Activated effector memory CD4-positive, alpha-beta T cell treated with Interleukin-2 at 50 U/mL for 16 hours (primary cell): ENCODE measurements at regions not wholly inside any gene's neighbourhood (a gene's known extent, or its start where the extent isn't known, plus 50 kb on each side); places are given as distances from the start of the nearest gene placed in this dataset.

ENCODE experiments used
- DNase-seq: peaks from one replicate; pipeline ENCODE4 v3.0.0-alpha.2; 2020

DNA sequence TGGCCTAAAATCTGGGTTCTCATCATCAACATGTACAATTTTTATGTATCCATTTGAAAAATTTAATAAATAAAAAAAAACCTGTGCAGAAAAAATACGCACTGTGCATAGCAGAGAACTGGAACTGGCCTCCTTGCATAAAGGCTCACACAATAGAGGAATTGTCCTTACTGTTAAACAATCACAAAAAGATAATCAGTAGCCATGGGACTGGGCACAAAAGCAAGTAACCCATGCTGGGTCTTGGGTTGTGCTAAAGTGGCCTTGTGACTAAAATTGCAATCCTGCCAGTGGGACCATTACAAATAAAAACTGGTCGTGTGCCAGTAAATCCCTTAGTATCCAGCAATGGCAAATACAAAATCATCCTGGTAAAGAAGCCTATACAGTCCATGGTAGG, 1646.6 kb downstream of the MAT2B start:
- DNase-seq: no peak

- DNase-seq: no peak
These were observed 1651.8 kb downstream of the MAT2B start for GRCh38 chr5:165157219-165157618.

DNA sequence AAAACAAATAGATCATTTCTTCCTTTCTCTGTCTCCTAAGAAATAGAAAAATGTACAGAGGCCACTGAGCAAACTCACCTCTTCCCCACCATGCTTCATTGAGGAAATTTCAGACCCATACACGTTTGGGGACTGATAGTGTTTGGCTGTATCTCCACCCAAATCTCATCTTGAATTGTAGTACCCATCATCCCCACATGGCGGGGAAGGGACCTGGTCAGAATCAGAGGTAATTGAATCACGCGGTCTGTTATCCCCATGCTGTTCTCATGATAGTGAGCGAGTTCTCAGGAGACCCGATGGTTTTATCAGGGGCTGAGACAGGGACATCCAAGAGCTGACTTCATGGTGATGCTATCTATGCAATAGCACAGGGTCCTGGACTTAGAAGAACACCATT, 1655.8 kb downstream of the MAT2B start:
- no peak for DNase-seq

- no peak for DNase-seq
These were observed 1658.4 kb downstream of the MAT2B start for GRCh38 chr5:165163861-165164260.

DNA sequence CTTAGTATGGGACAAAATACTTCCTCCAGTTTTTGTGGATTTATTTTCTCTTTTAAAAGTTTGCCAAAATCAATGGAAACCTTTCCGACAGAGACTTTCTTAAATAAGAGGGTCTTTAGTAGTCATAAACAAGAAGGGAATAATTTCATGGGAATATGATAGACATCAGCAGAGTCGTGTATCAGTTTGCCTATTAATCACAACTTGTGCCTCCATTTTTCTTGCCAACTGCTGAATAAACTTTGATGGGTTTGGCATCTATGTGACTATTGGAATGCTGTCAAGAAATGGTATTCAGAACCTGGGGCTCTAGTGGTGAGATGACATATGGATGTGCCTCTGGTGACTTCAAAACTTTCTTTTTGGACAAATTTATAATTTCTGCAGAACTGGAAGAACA, 1668.2 kb downstream of the MAT2B start:
- DNase-seq: no peak

GRCh38 chr5:165175041-165175440, 1669.6 kb downstream of the MAT2B start:
- no peak for DNase-seq

- no peak for DNase-seq
These were observed 1678.8 kb downstream of the MAT2B start for GRCh38 chr5:165184183-165184582.

GRCh38 chr5:165185716-165186115, 1680.3 kb downstream of the MAT2B start:
- no peak for DNase-seq

DNA sequence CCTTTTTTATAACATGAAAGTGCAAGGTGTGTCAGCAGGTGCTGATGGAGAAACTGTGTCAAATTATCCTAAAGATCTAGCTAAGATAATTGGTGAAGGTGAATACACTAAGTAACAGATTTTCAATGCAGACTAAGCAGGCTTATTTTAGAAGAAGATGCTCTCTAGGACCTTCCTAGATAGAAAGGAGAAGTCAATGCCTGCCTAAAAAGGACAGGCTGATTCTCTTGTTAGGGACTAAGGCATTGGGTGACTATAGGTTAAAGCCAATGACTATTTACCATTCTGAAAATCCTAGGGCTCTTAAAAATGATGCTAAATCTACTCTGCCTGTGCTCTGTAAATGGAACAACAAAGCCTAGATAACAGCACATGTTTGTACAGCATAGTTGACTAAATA, 1682.4 kb downstream of the MAT2B start:
- no peak for DNase-seq

DNA sequence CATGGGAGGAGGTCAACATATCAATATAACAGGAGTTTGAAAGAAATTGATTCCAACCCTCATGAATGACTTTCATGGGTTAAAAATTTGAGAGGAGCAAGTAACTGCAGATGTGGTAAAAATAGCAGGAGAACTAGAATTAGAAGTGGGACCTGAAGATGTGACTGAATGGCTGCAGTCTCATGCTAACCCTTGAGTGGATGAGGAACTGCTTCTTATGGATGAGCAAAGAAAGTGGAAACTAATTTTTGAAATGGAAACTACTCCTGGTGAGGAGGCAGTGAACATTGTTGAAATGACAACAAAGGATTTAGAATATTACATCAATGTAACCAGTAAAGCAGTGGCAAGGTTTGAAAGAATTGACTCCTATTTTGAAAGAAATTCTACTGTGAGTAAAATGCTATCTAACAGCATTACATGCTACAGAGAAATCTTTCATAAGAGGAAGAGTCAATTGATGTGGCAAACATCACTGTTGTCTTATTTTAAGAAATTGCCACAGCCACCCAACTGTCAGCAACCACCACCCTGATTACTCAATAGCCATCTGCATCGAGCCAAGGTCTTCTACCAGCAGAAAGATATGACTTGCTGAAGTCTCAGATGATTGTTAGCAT, 1683.2 kb downstream of the MAT2B start:
- no peak for DNase-seq

DNA sequence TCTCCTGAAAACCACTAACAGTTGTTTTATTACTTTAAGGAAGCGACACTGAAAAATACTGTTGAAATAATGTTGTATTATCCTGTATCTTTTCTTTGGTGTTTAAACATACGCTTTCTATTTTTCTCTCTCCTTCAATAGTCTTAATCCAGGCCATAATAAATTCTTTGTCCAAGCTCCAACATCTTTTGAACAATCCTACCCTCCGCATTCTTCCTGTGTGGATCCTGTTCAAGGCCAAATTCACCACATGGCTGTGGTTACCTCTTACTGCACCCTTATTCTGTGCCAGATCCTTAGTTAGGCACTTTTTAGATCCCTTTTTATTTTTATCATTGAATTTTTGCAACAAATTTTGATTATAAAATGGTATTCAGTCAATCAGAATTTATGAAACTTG, 1691.5 kb downstream of the MAT2B start:
- no peak for DNase-seq

- no peak for DNase-seq
These were observed 1696.0 kb downstream of the MAT2B start for GRCh38 chr5:165201369-165201768.

DNA sequence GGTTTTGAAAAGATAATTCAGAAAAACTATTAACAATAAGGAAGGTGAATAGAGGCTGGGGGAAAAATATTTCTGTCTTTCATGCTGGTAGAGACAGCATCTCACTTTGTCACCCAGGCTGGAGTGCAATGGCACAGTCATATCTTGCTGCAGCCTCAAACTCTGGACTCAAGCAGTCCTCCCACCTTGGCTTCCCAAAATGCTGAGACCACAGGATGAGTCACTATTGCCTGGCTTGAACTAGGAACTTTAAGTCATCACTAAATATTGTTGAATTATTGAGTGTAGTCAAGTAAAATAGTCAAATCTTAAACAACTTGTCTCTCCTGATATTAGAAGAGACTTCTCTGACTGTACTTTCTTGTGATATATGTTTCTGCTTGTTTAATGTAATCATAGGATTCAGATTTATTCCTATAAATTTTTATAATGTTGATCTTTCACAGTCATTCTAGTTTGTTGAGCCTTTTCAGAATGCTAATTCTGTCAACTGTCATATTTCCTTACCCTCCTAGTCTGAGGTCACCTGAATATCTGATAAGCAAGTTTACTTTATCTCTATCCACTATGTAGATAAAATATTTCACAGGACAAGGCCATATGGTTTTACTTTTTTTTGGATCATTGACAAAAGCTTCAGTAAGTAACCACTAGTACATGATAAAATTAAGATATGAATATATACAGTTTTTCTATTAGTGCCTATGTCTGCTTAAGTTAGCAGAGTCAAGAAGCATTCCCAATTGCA, 1696.5 kb downstream of the MAT2B start:
- DNase-seq: no peak

GRCh38 chr5:165202519-165202910, 1697.1 kb downstream of the MAT2B start:
- no peak for DNase-seq

- no peak for DNase-seq
These were observed 1703.8 kb downstream of the MAT2B start for GRCh38 chr5:165209101-165209727.

GRCh38 chr5:165224366-165225045, 1719.1 kb downstream of the MAT2B start:
- DNase-seq: no peak

DNA sequence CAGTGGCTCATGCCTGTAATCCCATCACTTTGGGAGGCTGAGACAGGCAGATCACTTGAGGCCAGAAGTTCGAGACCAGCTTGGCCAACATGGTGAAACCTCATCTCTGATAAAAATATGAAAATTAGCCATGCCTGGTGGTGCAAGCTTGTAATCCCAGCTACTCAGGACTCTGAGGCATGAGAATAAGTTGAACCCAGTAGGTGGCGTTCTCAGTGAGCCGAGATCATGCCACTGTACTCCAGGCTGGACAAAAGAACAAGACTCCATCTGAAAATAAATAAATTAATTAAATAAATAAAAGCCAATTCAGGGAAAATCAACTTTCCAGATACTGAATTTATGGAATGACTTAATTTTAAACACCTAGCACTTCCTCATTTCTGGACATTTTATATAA, 1722.1 kb downstream of the MAT2B start:
- DNase-seq: no peak

- no peak for DNase-seq
These were observed 1722.8 kb downstream of the MAT2B start for GRCh38 chr5:165228184-165228583.

DNA sequence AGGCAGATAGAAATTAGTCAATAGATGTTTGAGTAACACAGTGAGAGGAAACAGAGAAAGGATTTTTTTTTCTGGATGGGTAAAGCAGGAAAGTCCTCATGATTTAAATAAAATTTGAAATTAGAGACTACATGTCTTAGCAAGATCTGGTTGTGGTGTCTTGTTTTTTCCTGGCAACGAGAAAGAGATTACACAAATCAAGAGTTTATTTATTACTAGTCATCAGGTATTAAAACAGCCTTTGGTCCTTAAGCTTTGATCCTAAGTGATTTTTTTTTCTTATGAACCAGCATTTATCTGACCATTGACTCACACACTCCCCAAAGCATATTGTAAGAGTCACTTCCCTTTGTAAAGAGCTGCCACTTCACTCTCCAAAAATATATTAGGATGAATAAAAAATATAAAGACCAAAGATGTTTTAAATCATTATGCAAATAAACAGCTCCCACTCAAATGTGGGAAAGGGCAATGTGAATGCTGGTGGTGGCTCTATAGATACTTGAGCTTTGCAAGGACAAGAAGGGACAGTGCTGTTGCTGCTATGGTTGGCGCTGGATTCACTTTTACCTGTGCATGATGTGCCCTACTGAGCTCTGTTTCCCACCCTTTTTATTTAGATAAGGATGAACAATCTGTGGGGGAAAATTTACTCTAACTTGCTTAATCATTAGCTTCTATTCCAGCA, 1726.5 kb downstream of the MAT2B start:
- no peak for DNase-seq

GRCh38 chr5:165232509-165233028, 1727.2 kb downstream of the MAT2B start:
- no peak for DNase-seq

DNA sequence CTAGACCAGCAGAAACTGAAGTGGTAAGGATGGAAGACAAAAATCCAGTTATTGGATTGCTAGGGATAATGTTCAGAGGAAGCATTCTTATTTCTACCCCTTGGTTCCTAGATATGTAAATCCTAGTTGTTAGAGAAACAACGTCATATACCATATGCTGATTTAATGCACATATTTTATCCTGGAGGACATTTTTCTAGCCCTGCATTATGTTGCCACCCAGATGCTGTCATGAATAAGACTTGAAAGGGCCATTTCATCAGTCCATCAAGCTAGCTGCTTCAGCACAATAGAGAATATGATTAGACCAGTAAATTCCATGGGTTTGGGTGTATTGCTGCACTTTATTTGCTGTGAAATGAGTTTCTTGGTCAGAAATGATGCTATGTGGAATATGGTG, 1736.4 kb downstream of the MAT2B start:
- no peak for DNase-seq

- no peak for DNase-seq
These were observed 1737.2 kb downstream of the MAT2B start for GRCh38 chr5:165242646-165243045.

- DNase-seq: no peak
These were observed 1739.0 kb downstream of the MAT2B start for GRCh38 chr5:165244407-165244806.
